Smooth muscle cell (in vitro differentiated cells): ENCODE measurements at regions not wholly inside any gene's neighbourhood (a gene's known extent, or its start where the extent isn't known, plus 50 kb on each side); places are given as distances from the start of the nearest gene placed in this dataset.
A peak's percentile ranks its signal among the peaks of the same experiment; 100 is the strongest.

Experiments used
- DNase-seq: peaks from one replicate; lab custom pipeline; 2025; ENCODE audit not compliant: unreplicated experiment; lab: John Stamatoyannopoulos, UW
- H2AFZ ChIP-seq: fragments of 200-600 bp; sonication (generic); 2 replicates; pipeline ENCODE4 v1.6.0; 2016; ENCODE audit warnings: antibody characterized with exemption, low read depth, mild to moderate bottlenecking
- H3F3A ChIP-seq: fragments of 200-600 bp; sonication (generic); 2 replicates; pipeline ENCODE4 v1.6.0; 2017; ENCODE audit warnings: antibody characterized with exemption, low read depth
- H3K27ac ChIP-seq: fragments of 200-600 bp; sonication (generic); 2 replicates; pipeline ENCODE4 v1.5.1; 2016; ENCODE audit warnings: low read depth, mild to moderate bottlenecking
- H3K27me3 ChIP-seq: fragments of 200-600 bp; sonication (generic); 2 replicates; pipeline ENCODE4 v1.6.1; 2016; ENCODE audit warnings: low read depth, mild to moderate bottlenecking
- H3K36me3 ChIP-seq: fragments of 200-600 bp; sonication (generic); 2 replicates; pipeline ENCODE4 v1.5.1; 2016; ENCODE audit warnings: low read depth
- H3K4me1 ChIP-seq: fragments of 200-600 bp; sonication (generic); 2 replicates; pipeline ENCODE4 v1.5.1; 2016; ENCODE audit warnings: low read depth
- H3K4me2 ChIP-seq: fragments of 200-600 bp; sonication (generic); 2 replicates; pipeline ENCODE4 v1.6.0; 2016; ENCODE audit warnings: mild to moderate bottlenecking
- H3K4me3 ChIP-seq: fragments of 200-600 bp; sonication (generic); 2 replicates; pipeline ENCODE4 v1.5.1; 2016; ENCODE audit warnings: mild to moderate bottlenecking
- H3K79me2 ChIP-seq: fragments of 200-600 bp; sonication (generic); 2 replicates; pipeline ENCODE4 v1.6.0; 2016; ENCODE audit warnings: low read depth, mild to moderate bottlenecking
- H3K9ac ChIP-seq: fragments of 200-600 bp; sonication (generic); 2 replicates; pipeline ENCODE4 v1.6.0; 2016; ENCODE audit warnings: low read depth
- H3K9me3 ChIP-seq: fragments of 200-600 bp; sonication (generic); replicated peaks from 2 replicates; pipeline ENCODE4 v1.5.1; 2016; ENCODE audit warnings: low read depth
- H4K20me1 ChIP-seq: fragments of 200-600 bp; sonication (generic); 2 replicates; pipeline ENCODE4 v1.6.0; 2016; ENCODE audit warnings: low read depth
- WGBS: methylation state at CpG from one replicate; pipeline ENCODE4 v1.1.7; 2016; ENCODE audit warnings: low lambda C conversion rate; 5-methylcytosine and 5-hydroxymethylcytosine counted together
- TF ChIP-seq, protein P1 (sequence below): fragments of 200-600 bp; sonication (generic); IDR thresholded peaks from 2 replicates; pipeline ENCODE4 v1.5.1; 2017; ENCODE audit warnings: borderline replicate concordance, mild to moderate bottlenecking, antibody characterized with exemption; ENCODE audit not compliant: insufficient read depth, poor library complexity, severe bottlenecking

DNA sequence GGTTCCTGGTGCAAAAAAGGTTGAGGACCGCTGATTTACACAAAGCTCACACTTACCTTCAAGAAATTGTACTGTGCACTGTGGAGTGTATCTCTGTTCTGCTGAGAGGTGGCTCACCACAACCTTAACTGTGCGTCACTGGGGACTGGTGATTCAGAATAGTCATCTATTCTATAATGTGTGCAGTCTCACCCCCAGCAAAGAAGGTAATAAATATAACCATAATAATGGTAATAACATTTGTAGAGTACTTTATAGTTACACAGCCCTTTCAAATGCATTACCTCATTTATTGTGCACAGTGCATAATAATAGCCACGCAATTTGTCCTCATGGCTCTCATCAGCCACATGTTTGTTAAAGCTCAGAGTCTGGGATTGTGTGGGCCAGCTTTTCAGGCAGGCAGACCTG, 59.4 kb upstream of the DUSP10 start:
- H3K4me2 ChIP-seq = no peak overlapping the region
- no peaks in the 10 kb centered on the region for H3K27me3 ChIP-seq
- 91% methylated on average over 3 of the region's 3 CpGs for WGBS
- H3K27ac ChIP-seq = peak overlapping the region; percentile 78
- H3F3A ChIP-seq = no peaks in the 10 kb centered on the region
- H2AFZ ChIP-seq = no peak overlapping the region
- H3K36me3 ChIP-seq = no peaks in the 10 kb centered on the region
- no peaks in the 10 kb centered on the region for H4K20me1 ChIP-seq
- H3K9ac ChIP-seq = peak overlapping the region; percentile 34
- DNase-seq = no peak
- no peak overlapping the region for H3K4me3 ChIP-seq
- TF ChIP-seq, protein P1, sequence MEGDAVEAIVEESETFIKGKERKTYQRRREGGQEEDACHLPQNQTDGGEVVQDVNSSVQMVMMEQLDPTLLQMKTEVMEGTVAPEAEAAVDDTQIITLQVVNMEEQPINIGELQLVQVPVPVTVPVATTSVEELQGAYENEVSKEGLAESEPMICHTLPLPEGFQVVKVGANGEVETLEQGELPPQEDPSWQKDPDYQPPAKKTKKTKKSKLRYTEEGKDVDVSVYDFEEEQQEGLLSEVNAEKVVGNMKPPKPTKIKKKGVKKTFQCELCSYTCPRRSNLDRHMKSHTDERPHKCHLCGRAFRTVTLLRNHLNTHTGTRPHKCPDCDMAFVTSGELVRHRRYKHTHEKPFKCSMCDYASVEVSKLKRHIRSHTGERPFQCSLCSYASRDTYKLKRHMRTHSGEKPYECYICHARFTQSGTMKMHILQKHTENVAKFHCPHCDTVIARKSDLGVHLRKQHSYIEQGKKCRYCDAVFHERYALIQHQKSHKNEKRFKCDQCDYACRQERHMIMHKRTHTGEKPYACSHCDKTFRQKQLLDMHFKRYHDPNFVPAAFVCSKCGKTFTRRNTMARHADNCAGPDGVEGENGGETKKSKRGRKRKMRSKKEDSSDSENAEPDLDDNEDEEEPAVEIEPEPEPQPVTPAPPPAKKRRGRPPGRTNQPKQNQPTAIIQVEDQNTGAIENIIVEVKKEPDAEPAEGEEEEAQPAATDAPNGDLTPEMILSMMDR = no peak
- peaks cover 4% of the 10 kb centered on the region for H3K9me3 ChIP-seq
- H3K79me2 ChIP-seq = no peaks in the 10 kb centered on the region
- H3K4me1 ChIP-seq = peaks cover 8% of the 10 kb centered on the region

DNA sequence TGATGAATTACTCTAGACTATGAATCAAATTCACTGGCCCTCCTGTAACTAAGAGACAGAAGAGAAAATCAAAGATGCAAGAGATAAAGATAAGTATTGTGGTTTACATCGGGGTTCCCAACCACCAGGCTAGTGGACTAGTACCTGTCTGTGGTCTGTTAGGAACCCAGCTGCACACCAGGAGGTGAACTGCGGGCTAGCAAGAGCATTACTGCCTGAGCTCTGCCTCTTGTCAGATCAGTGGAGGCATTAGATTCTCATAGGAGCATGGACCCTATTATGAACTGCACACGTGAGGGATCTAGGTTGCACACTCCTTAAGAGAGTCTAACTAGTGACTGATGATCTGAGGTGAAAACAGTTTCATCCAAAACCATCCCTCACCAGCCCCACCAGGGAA, 58.9 kb upstream of the DUSP10 start:
- 84% methylated on average over 3 of the region's 3 CpGs for WGBS
- H3K36me3 ChIP-seq = no peaks in the 10 kb centered on the region
- H3K4me2 ChIP-seq = no peak overlapping the region
- no peaks in the 10 kb centered on the region for H3K79me2 ChIP-seq
- H3K4me3 ChIP-seq = no peak overlapping the region
- no peaks in the 10 kb centered on the region for H3F3A ChIP-seq
- peaks cover 4% of the 10 kb centered on the region for H3K9me3 ChIP-seq
- no peak for DNase-seq
- H3K4me1 ChIP-seq = peaks cover 8% of the 10 kb centered on the region
- no peaks in the 10 kb centered on the region for H4K20me1 ChIP-seq
- H3K9ac ChIP-seq = no peak overlapping the region
- H3K27ac ChIP-seq = no peak overlapping the region
- no peaks in the 10 kb centered on the region for H3K27me3 ChIP-seq
- H2AFZ ChIP-seq = no peak overlapping the region
- TF ChIP-seq, protein P1 = no peak

DNA sequence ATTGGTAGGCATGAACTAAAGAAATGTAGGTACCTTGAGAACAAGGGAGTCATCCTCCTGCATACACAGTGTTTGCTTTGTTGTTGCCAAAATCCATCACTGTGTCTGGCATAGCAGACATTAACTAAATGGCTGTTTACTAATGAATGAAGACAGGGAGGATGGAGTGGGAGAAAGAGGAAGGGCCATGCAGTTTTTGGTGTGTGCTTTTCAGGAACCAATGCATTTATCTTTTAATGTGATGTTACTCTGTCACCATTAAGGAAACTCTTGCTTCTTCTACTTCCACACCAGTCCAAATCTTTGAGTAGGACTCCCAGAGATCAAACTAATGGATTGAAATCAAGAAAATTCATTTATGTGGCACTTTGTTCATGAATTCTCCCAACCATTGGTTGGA, 55.6 kb upstream of the DUSP10 start:
- Histone ChIP-seq H3K27ac (no peak overlapping the region), H2AFZ (no peak overlapping the region), H3K79me2 (no peaks in the 10 kb centered on the region), H3K4me3 (no peak overlapping the region), H3K36me3 (no peaks in the 10 kb centered on the region), H3K9me3 (peaks cover 4% of the 10 kb centered on the region), H3F3A (no peaks in the 10 kb centered on the region), H3K4me1 (peaks cover 7% of the 10 kb centered on the region), H3K4me2 (no peak overlapping the region), H4K20me1 (no peaks in the 10 kb centered on the region), H3K9ac (no peak overlapping the region), H3K27me3 (no peaks in the 10 kb centered on the region)
- TF ChIP-seq, protein P1 = no peak
- no peak for DNase-seq

DNA sequence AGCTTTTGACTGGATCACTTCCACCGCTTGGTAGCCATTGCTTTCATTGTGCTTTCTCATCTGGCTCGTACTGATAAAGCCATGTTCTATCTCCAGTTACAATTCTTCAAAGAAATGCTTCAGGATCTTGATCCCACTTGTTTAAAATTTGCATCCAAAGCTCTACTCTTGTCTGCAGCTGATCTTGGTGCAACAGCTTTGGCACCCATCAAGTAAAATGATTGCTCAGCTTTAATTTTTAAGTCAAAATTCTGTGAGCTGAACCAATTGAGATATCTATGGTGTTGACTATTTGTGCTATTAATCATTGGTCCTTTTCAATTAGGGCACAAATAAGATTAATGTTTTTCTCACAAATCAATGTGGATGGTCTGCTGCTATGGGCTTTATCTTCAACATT, 54.8 kb upstream of the DUSP10 start:
- Histone ChIP-seq H3K27me3 (no peaks in the 10 kb centered on the region), H3K27ac (no peak overlapping the region), H3K4me3 (no peak overlapping the region), H2AFZ (no peak overlapping the region), H4K20me1 (no peaks in the 10 kb centered on the region), H3K79me2 (no peaks in the 10 kb centered on the region), H3K4me1 (no peaks in the 10 kb centered on the region), H3K4me2 (no peak overlapping the region), H3K9me3 (peaks cover 4% of the 10 kb centered on the region), H3K9ac (no peak overlapping the region), H3F3A (no peaks in the 10 kb centered on the region), H3K36me3 (no peaks in the 10 kb centered on the region)
- 81% methylated on average over 2 of the region's 2 CpGs for WGBS
- TF ChIP-seq, protein P1 = no peak
- no peak for DNase-seq
